Loucy (cell line): ENCODE measurements at regions not wholly inside any gene's neighbourhood (a gene's known extent, or its start where the extent isn't known, plus 50 kb on each side); places are given as distances from the start of the nearest gene placed in this dataset.

Source experiments
- H2AFZ ChIP-seq: fragments of 200-600 bp; sonication (generic); 2 replicates; pipeline ENCODE4 v1.6.0; 2016; ENCODE audit warnings: antibody characterized with exemption, mild to moderate bottlenecking, low read length, moderate library complexity
- H3F3A ChIP-seq: fragments of 200-600 bp; 2 replicates; pipeline ENCODE4 v1.6.0; 2016; ENCODE audit warnings: antibody characterized with exemption, low read depth, mild to moderate bottlenecking
- H3K27me3 ChIP-seq: fragments of 200-600 bp; sonication (generic); 2 replicates; pipeline ENCODE4 v1.6.1; 2014; ENCODE audit warnings: low read length, mild to moderate bottlenecking; ENCODE audit not compliant: insufficient read depth, poor library complexity, severe bottlenecking
- H3K36me3 ChIP-seq: fragments of 200-600 bp; sonication (generic); 2 replicates; pipeline ENCODE4 v1.6.1; 2016; ENCODE audit warnings: low read length; ENCODE audit not compliant: insufficient read depth
- H3K4me1 ChIP-seq: fragments of 200-600 bp; sonication (generic); 2 replicates; pipeline ENCODE4 v1.5.1; 2014; ENCODE audit warnings: low read length, mild to moderate bottlenecking; ENCODE audit not compliant: insufficient read depth, poor library complexity, severe bottlenecking
- H3K4me2 ChIP-seq: fragments of 200-600 bp; sonication (generic); 2 replicates; pipeline ENCODE4 v1.6.0; 2014; ENCODE audit warnings: antibody characterized with exemption, low read length, low read depth, mild to moderate bottlenecking; ENCODE audit not compliant: poor library complexity, severe bottlenecking
- H3K4me3 ChIP-seq: fragments of 200-600 bp; sonication (generic); 2 replicates; pipeline ENCODE4 v1.5.1; 2014; ENCODE audit warnings: low read length, mild to moderate bottlenecking, mixed read lengths; ENCODE audit not compliant: poor library complexity, severe bottlenecking
- H3K79me2 ChIP-seq: fragments of 200-600 bp; sonication (generic); 2 replicates; pipeline ENCODE4 v1.6.1; 2014; ENCODE audit warnings: low read length; ENCODE audit not compliant: insufficient read depth
- H3K9ac ChIP-seq: fragments of 200-600 bp; sonication (generic); 2 replicates; pipeline ENCODE4 v1.6.0; 2014; ENCODE audit warnings: mild to moderate bottlenecking, low read depth, low read length, moderate library complexity; ENCODE audit not compliant: poor library complexity, severe bottlenecking
- H3K9me2 ChIP-seq: fragments of 200-600 bp; sonication (generic); replicated peaks from 2 replicates; pipeline ENCODE4 v1.6.1; 2016; ENCODE audit warnings: low read depth, low read length, mixed read lengths
- H3K9me3 ChIP-seq: fragments of 200-600 bp; sonication (generic); 2 replicates; pipeline ENCODE4 v1.6.1; 2014; ENCODE audit warnings: mild to moderate bottlenecking, antibody characterized with exemption, low read length, low read depth; ENCODE audit not compliant: insufficient read depth
- H4K20me1 ChIP-seq: fragments of 200-600 bp; sonication (generic); 2 replicates; pipeline ENCODE4 v1.6.0; 2014; ENCODE audit warnings: antibody characterized with exemption, low read length, mild to moderate bottlenecking; ENCODE audit not compliant: insufficient read depth, poor library complexity, severe bottlenecking
- CTCF ChIP-seq: fragments of 200-600 bp; sonication (generic); conservative IDR thresholded peaks from 2 replicates; pipeline ENCODE4 v1.5.1; 2014; ENCODE audit warnings: mild to moderate bottlenecking, antibody characterized with exemption, low read length
- EZH2phosphoT487 ChIP-seq: fragments of 200-600 bp; IDR thresholded peaks from 2 replicates; pipeline ENCODE4 v1.6.1; 2018; ENCODE audit warnings: antibody characterized with exemption, mild to moderate bottlenecking, moderate library complexity, borderline replicate concordance

- Histone ChIP-seq H3K79me2 (no peaks in the 10 kb centered on the region), H3K9ac (no peak overlapping the region), H3K4me1 (no peaks in the 10 kb centered on the region), H3K9me3 (no peaks in the 10 kb centered on the region), H2AFZ (no peak overlapping the region), H3K4me3 (no peak overlapping the region), H3K9me2 (no peaks in the 10 kb centered on the region), H3K36me3 (no peaks in the 10 kb centered on the region), H4K20me1 (no peaks in the 10 kb centered on the region), H3K4me2 (no peak overlapping the region), H3F3A (no peaks in the 10 kb centered on the region), H3K27me3 (no peaks in the 10 kb centered on the region)
- no peak for TF ChIP-seq EZH2phosphoT487
- no peak for TF ChIP-seq CTCF
Observed at GRCh38 chr16:87008664-87009063, 308.5 kb downstream of the C16orf95 start.

- Histone ChIP-seq H3K9me2 (no peaks in the 10 kb centered on the region), H3K4me1 (peaks cover 9% of the 10 kb centered on the region), H3K27me3 (no peaks in the 10 kb centered on the region), H3K9ac (no peak overlapping the region), H4K20me1 (no peaks in the 10 kb centered on the region), H3K4me3 (no peak overlapping the region), H3K4me2 (no peak overlapping the region), H3F3A (no peaks in the 10 kb centered on the region), H2AFZ (no peak overlapping the region), H3K36me3 (no peaks in the 10 kb centered on the region), H3K79me2 (no peaks in the 10 kb centered on the region), H3K9me3 (no peaks in the 10 kb centered on the region)
- TF ChIP-seq EZH2phosphoT487 (no peak), CTCF (no peak)
Observed at GRCh38 chr16:87012954-87013938, 303.9 kb downstream of the C16orf95 start.

- H3K9me3 ChIP-seq: no peaks in the 10 kb centered on the region
- H3K27me3 ChIP-seq: no peaks in the 10 kb centered on the region
- no peaks in the 10 kb centered on the region for H4K20me1 ChIP-seq
- H2AFZ ChIP-seq: no peak overlapping the region
- no peak overlapping the region for H3K4me2 ChIP-seq
- no peaks in the 10 kb centered on the region for H3K9me2 ChIP-seq
- H3K36me3 ChIP-seq: no peaks in the 10 kb centered on the region
- H3K9ac ChIP-seq: no peak overlapping the region
- H3K4me1 ChIP-seq: peaks cover 9% of the 10 kb centered on the region
- no peaks in the 10 kb centered on the region for H3K79me2 ChIP-seq
- H3K4me3 ChIP-seq: no peak overlapping the region
- no peaks in the 10 kb centered on the region for H3F3A ChIP-seq
- TF ChIP-seq EZH2phosphoT487: no peak
- no peak for TF ChIP-seq CTCF
Observed at GRCh38 chr16:87014112-87014511, 303.1 kb downstream of the C16orf95 start.
